ENCODE measurements at regions not wholly inside any gene's neighbourhood (a gene's known extent, or its start where the extent isn't known, plus 50 kb on each side); places are given as distances from the start of the nearest gene placed in this dataset.

GRCh38 chr4:97185233-97185632 is 958.0 kb downstream of the STPG2 start:
- intact Hi-C loops (cut with DNase I; ENCODE audit: low total_unique reads): no loop called here
- H3K4me3 ChIP-seq (ENCODE audit: low read depth, poor library complexity, severe bottlenecking): no peak overlapping the region
- TF ChIP-seq POLR2A (IDR thresholded peaks at IDR 0.05): no peak
- no peak for TF ChIP-seq CTCF (IDR thresholded peaks at IDR 0.05)

GRCh38 chr4:97197106-97197505 is 946.2 kb downstream of the STPG2 start:
- DNase-seq (ENCODE audit: low spot score in 2 of 2): no peak
- no peak overlapping the region for H3K4me3 ChIP-seq (ENCODE audit: low read depth, poor library complexity, severe bottlenecking)
- intact Hi-C loops (cut with DNase I; ENCODE audit: low total_unique reads): no loop called here
- TF ChIP-seq CTCF (IDR thresholded peaks at IDR 0.05) (no peak), POLR2A (IDR thresholded peaks at IDR 0.05) (no peak)
- WGBS, 2 donors: 61 to 65% methylated on average over 2 of the region's 2 CpGs

More at GRCh38 chr4:97185233-97185632, 958.0 kb downstream of the STPG2 start:
- no peak for DNase-seq (ENCODE audit: low spot score in 2 of 2)

GRCh38 chr4:97208749-97209148 is 934.5 kb downstream of the STPG2 start:
- TF ChIP-seq POLR2A (IDR thresholded peaks at IDR 0.05): no peak
- TF ChIP-seq CTCF (IDR thresholded peaks at IDR 0.05): no peak
- 65 to 76% methylated on average over 1 of the region's 1 CpG for WGBS, 2 donors
- intact Hi-C loops (cut with DNase I; ENCODE audit: low total_unique reads): no loop called here
- H3K4me3 ChIP-seq (ENCODE audit: low read depth, poor library complexity, severe bottlenecking): no peak overlapping the region
- no peak for DNase-seq (ENCODE audit: low spot score in 2 of 2)

- TF ChIP-seq CTCF (IDR thresholded peaks at IDR 0.05) (no peak), POLR2A (IDR thresholded peaks at IDR 0.05) (no peak)
- H3K4me3 ChIP-seq (ENCODE audit: low read depth, poor library complexity, severe bottlenecking): no peak overlapping the region
- no peak for DNase-seq (ENCODE audit: low spot score in 2 of 2)
- intact Hi-C loops (cut with DNase I; ENCODE audit: low total_unique reads): no loop called here
- WGBS, 2 donors: 64 to 71% methylated on average over 5 of the region's 5 CpGs
Observed at GRCh38 chr4:97215409-97215941, 927.8 kb downstream of the STPG2 start.

GRCh38 chr4:97216046-97216445 is 927.2 kb downstream of the STPG2 start:
- no peak overlapping the region for H3K4me3 ChIP-seq (ENCODE audit: low read depth, poor library complexity, severe bottlenecking)
- intact Hi-C loops (cut with DNase I; ENCODE audit: low total_unique reads): no loop called here
- WGBS, 2 donors: 78 to 80% methylated on average over 4 of the region's 4 CpGs
- DNase-seq (ENCODE audit: low spot score in 2 of 2): no peak
- no peak for TF ChIP-seq CTCF (IDR thresholded peaks at IDR 0.05)
- TF ChIP-seq POLR2A (IDR thresholded peaks at IDR 0.05): no peak

GRCh38 chr4:97235521-97235920 is 907.8 kb downstream of the STPG2 start:
- 44 to 55% methylated on average over 3 of the region's 3 CpGs for WGBS, 2 donors
- intact Hi-C loops (cut with DNase I; ENCODE audit: low total_unique reads): loop anchor here (5.0 kb wide), 1 partner anchor 362 kb away; no protein-coding TSS in a partner anchor
- TF ChIP-seq POLR2A (IDR thresholded peaks at IDR 0.05): no peak
- TF ChIP-seq CTCF (IDR thresholded peaks at IDR 0.05): no peak
- no peak overlapping the region for H3K4me3 ChIP-seq (ENCODE audit: low read depth, poor library complexity, severe bottlenecking)
- no peak for DNase-seq (ENCODE audit: low spot score in 2 of 2)
